ENCODE measurements at regions not wholly inside any gene's neighbourhood (a gene's known extent, or its start where the extent isn't known, plus 50 kb on each side); places are given as distances from the start of the nearest gene placed in this dataset.

DNA sequence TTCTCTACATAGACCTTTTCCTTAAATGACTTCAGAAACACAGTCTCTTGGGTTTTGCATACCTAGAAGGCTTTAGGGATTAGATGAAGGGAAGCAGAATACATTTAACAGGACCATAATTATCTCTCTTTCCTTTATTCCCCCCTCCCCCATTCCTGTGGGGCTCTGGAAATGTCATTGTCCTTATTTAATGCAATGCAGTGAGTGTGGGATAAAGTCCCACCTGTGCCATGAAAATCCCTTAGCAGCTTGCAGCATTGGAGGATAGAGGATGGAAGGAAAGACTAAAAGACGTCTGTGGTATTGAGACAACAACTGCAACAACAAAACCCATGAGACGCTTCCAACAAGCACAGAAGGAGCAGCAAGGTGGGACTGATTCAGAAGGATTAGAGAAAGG lies 117.8 kb upstream of the DCC start:
- Histone ChIP-seq H3K36me3 (replicated peaks) (no peaks in the 10 kb centered on the region), H3K4me3 (ENCODE audit: low read depth, low read length) (no peak overlapping the region), H3K27me3 (replicated peaks) (no peaks in the 10 kb centered on the region), H3K27ac (no peak overlapping the region)
- DNase-seq: no peak
- TF ChIP-seq, protein P1, sequence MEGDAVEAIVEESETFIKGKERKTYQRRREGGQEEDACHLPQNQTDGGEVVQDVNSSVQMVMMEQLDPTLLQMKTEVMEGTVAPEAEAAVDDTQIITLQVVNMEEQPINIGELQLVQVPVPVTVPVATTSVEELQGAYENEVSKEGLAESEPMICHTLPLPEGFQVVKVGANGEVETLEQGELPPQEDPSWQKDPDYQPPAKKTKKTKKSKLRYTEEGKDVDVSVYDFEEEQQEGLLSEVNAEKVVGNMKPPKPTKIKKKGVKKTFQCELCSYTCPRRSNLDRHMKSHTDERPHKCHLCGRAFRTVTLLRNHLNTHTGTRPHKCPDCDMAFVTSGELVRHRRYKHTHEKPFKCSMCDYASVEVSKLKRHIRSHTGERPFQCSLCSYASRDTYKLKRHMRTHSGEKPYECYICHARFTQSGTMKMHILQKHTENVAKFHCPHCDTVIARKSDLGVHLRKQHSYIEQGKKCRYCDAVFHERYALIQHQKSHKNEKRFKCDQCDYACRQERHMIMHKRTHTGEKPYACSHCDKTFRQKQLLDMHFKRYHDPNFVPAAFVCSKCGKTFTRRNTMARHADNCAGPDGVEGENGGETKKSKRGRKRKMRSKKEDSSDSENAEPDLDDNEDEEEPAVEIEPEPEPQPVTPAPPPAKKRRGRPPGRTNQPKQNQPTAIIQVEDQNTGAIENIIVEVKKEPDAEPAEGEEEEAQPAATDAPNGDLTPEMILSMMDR (IDR thresholded peaks at IDR 0.05; ENCODE audit: low read depth, low read length, missing control alignments): no peak
- in situ Hi-C loops (cut with HindIII; ENCODE audit: low pct_ligation_motif_present, low sequenced_read_pairs): no loop called here

DNA sequence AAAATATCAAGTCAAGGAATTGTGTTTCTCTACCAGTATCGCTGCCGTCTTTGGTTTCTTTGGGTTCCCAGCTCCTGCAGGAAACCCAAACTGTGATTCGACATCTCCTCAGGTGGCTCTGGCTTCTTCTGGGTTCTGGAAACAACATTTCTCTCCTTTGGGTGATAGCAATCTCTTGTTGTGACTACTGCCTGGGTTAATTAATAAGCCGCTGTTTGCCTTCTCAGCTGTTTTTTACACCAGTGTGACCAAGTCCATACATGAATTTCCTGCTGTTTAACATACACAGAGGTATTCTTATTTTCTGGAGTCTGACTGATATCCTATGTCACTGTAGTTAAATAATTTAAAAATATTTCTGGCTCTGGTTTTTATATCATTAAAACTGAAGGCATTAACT lies 112.5 kb upstream of the DCC start:
- in situ Hi-C loops (cut with HindIII; ENCODE audit: low pct_ligation_motif_present, low sequenced_read_pairs): no loop called here

DNA sequence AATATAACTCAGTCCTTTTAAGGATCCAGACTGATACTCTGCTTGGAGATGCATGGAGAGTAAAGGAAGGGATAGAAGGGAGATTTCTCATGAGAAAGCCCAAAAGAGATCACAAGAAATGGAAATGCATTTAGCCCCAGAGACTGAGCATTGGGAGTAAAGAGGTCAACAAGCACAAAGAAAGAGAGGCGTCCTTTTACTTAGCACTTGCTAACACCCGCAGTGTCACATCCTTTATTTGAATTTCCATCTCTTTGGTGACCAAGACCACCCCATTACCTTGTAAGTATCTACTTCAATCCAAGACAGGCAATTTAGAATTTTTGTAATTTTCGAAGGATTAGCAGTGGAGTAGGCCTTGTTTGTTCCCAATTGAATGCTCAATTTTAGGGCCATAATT lies 111.8 kb upstream of the DCC start:
- no peak overlapping the region for H3K27ac ChIP-seq
- H3K4me3 ChIP-seq (ENCODE audit: low read depth, low read length): no peak overlapping the region
- TF ChIP-seq, protein P1 (IDR thresholded peaks at IDR 0.05; ENCODE audit: low read depth, low read length, missing control alignments): no peak
- in situ Hi-C loops (cut with HindIII; ENCODE audit: low pct_ligation_motif_present, low sequenced_read_pairs): no loop called here
- DNase-seq: no peak
- no peaks in the 10 kb centered on the region for H3K27me3 ChIP-seq (replicated peaks)
- H3K36me3 ChIP-seq (replicated peaks): no peaks in the 10 kb centered on the region

More for the DNA sequence above, 112.5 kb upstream of the DCC start:
- Histone ChIP-seq H3K27ac (no peak overlapping the region), H3K36me3 (replicated peaks) (no peaks in the 10 kb centered on the region), H3K4me3 (ENCODE audit: low read depth, low read length) (no peak overlapping the region), H3K27me3 (replicated peaks) (no peaks in the 10 kb centered on the region)
- no peak for DNase-seq
- TF ChIP-seq, protein P1 (IDR thresholded peaks at IDR 0.05; ENCODE audit: low read depth, low read length, missing control alignments): no peak

DNA sequence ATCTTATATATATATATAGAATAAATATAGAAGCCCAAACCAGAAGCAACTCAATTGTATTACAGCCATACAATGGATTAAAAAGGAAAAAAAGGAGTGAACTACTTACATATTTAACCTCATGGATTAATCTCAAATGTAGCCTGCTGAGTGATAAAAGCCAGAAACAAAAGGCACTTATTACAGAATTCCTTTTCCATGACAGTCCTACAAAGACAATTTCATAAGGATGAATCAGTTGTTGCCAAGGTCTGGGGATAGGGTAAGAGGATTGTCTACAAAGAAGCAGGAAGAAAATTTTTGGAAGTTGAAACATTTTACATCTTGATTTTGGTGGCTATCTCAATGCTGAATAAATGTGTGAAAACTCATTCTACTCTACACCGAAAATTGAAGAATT lies 103.9 kb upstream of the DCC start:
- DNase-seq: no peak
- Histone ChIP-seq H3K36me3 (replicated peaks) (no peaks in the 10 kb centered on the region), H3K27ac (no peak overlapping the region), H3K4me3 (ENCODE audit: low read depth, low read length) (no peak overlapping the region), H3K27me3 (replicated peaks) (no peaks in the 10 kb centered on the region)
- TF ChIP-seq, protein P1 (IDR thresholded peaks at IDR 0.05; ENCODE audit: low read depth, low read length, missing control alignments): no peak
- in situ Hi-C loops (cut with HindIII; ENCODE audit: low pct_ligation_motif_present, low sequenced_read_pairs): no loop called here

DNA sequence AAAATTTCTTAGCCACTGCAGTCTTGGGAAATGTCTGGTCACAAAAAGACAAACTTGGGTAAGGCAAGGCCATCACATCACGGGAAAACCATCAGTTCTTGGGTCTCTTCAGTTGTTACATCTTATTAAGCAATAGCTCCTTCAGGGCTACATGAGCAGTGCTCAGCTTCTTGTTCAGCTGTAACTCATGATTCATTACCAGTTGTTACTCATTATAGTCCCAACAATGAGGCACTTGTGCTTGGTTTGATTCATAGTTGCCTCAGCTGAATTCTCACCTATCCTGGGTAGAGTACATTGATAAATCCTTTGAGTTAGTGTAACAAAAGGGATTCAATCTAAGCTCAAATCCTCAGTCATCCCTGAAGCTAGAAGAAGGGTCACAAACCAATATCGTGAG lies 102.4 kb upstream of the DCC start:
- TF ChIP-seq, protein P1 (IDR thresholded peaks at IDR 0.05; ENCODE audit: low read depth, low read length, missing control alignments): no peak
- H3K27me3 ChIP-seq (replicated peaks): no peaks in the 10 kb centered on the region
- H3K36me3 ChIP-seq (replicated peaks): no peaks in the 10 kb centered on the region
- no peak overlapping the region for H3K27ac ChIP-seq
- DNase-seq: no peak
- no peak overlapping the region for H3K4me3 ChIP-seq (ENCODE audit: low read depth, low read length)
- in situ Hi-C loops (cut with HindIII; ENCODE audit: low pct_ligation_motif_present, low sequenced_read_pairs): no loop called here

DNA sequence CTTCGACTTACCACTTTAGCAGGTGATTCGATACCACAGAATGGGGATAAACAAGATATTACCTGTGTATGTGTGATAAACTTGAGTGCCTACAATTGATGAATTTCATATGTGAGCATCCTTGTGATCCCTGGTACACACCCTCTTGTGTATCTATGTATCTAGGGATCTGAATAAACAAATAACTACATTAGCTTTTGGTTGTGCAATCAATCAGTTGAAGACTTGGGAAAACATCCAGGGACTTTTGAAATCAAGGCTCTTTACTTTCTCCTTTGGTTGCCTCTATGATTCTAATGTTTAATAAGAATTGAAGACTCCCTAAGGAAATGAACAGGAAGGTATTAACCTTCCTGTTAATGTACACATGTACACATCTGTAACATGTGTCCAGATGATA lies 97.3 kb upstream of the DCC start:
- Histone ChIP-seq H3K4me3 (ENCODE audit: low read depth, low read length) (no peak overlapping the region), H3K36me3 (replicated peaks) (no peaks in the 10 kb centered on the region), H3K27me3 (replicated peaks) (no peaks in the 10 kb centered on the region), H3K27ac (no peak overlapping the region)
- no peak for DNase-seq
- in situ Hi-C loops (cut with HindIII; ENCODE audit: low pct_ligation_motif_present, low sequenced_read_pairs): no loop called here
- TF ChIP-seq, protein P1 (IDR thresholded peaks at IDR 0.05; ENCODE audit: low read depth, low read length, missing control alignments): no peak

All from brain microvascular endothelial cell (primary cell).